Esophagus (tissue), 2 donors: ENCODE measurements at regions not wholly inside any gene's neighbourhood (a gene's known extent, or its start where the extent isn't known, plus 50 kb on each side); places are given as distances from the start of the nearest gene placed in this dataset.

Experiments
- H3K27ac ChIP-seq, 2 donors: one replicate each; pipeline ENCODE4 v1.5.1; 2013; ENCODE audit warnings: low read depth in 2 of 2, mild to moderate bottlenecking in 2 of 2, inconsistent platforms in 1 of 2, low read length in 1 of 2, moderate library complexity in 1 of 2
- H3K27me3 ChIP-seq, 2 donors: one replicate each; pipeline ENCODE4 v1.6.1; 2013; ENCODE audit warnings: low read length in 2 of 2, control low read depth in 1 of 2, mild to moderate bottlenecking in 1 of 2; ENCODE audit not compliant: insufficient read depth in 2 of 2, control insufficient read depth in 1 of 2
- H3K36me3 ChIP-seq, 2 donors: one replicate each; pipeline ENCODE4 v1.6.1; 2013; ENCODE audit warnings: low read length in 1 of 2; ENCODE audit not compliant: control insufficient read depth in 2 of 2, insufficient read depth in 2 of 2
- H3K4me1 ChIP-seq, 2 donors: one replicate each; pipeline ENCODE4 v1.6.1; 2013; ENCODE audit warnings: low read length in 1 of 2; ENCODE audit not compliant: control insufficient read depth in 2 of 2, insufficient read depth in 2 of 2
- H3K4me3 ChIP-seq, 2 donors: one replicate each; pipeline ENCODE4 v1.5.1; 2013; ENCODE audit warnings: low read length in 2 of 2, mild to moderate bottlenecking in 2 of 2, low read depth in 1 of 2, moderate library complexity in 1 of 2
- H3K9me3 ChIP-seq, 2 donors: one replicate each; pipeline ENCODE4 v1.6.1; 2013; ENCODE audit warnings: mild to moderate bottlenecking in 2 of 2, low read depth in 1 of 2, low read length in 1 of 2, moderate library complexity in 1 of 2; ENCODE audit not compliant: control insufficient read depth in 2 of 2, insufficient read depth in 1 of 2
- WGBS, 2 donors: extraction: QIAGEN DNeasy Blood & Tissue Kit; methylation state at CpG; one replicate each; pipeline ENCODE4 v1.1.7; 2013; 5-methylcytosine and 5-hydroxymethylcytosine counted together
- donor health status: healthy with polysubstance abuse.
- donor health status: Bipolar disorder and iron deficiency.

GRCh38 chr22:48389916-48390315, 1437.8 kb downstream of the BRD1 start:
- WGBS, 2 donors, result 84 to 85% methylated on average over 8 of the region's 8 CpGs
- H3K36me3 ChIP-seq, result no peaks in the 10 kb centered on the region
- no peak overlapping the region for H3K27ac ChIP-seq

DNA sequence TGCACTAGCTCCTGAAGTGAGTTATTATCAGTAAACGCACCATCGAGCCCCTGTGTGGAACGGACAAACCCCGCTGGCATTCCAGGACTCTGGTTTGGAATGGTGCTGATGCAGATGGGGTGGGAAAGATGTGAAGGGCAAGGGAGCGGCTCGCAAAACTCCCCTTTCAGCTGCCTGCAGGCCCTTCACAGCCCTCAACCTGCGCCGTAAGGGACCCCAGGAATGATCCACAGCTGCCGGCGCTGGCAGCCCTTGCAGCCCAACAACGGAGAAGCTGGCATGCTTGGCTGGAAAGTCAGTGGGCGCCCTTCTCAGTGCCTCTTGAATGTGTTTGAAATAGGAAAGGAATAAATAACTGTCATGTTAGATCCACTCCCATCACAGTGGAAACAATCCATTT, 1445.5 kb downstream of the BRD1 start:
- Histone ChIP-seq H3K27ac (no peak overlapping the region), H3K9me3 (peaks cover 0 to 2% of the 10 kb centered on the region in 2 donors), H3K36me3 (no peaks in the 10 kb centered on the region), H3K27me3 (peaks cover 0 to 2% of the 10 kb centered on the region in 2 donors), H3K4me1 (no peaks in the 10 kb centered on the region), H3K4me3 (no peak overlapping the region)
- 92 to 96% methylated on average over 12 of the region's 12 CpGs for WGBS, 2 donors

More at GRCh38 chr22:48389916-48390315, 1437.8 kb downstream of the BRD1 start:
- no peaks in the 10 kb centered on the region for H3K9me3 ChIP-seq
- no peaks in the 10 kb centered on the region for H3K27me3 ChIP-seq
- no peaks in the 10 kb centered on the region for H3K4me1 ChIP-seq
- no peak overlapping the region for H3K4me3 ChIP-seq

GRCh38 chr22:48380016-48380665, 1447.5 kb downstream of the BRD1 start:
- Histone ChIP-seq H3K36me3 (no peaks in the 10 kb centered on the region), H3K27ac (no peak overlapping the region), H3K9me3 (peaks cover 0 to 2% of the 10 kb centered on the region in 2 donors), H3K4me1 (no peaks in the 10 kb centered on the region), H3K27me3 (peaks cover 0 to 2% of the 10 kb centered on the region in 2 donors), H3K4me3 (no peak overlapping the region)
- WGBS, 2 donors, result 90 to 91% methylated on average over 13 of the region's 13 CpGs

- peaks cover 0 to 2% of the 10 kb centered on the region in 2 donors for H3K9me3 ChIP-seq
- no peaks in the 10 kb centered on the region for H3K4me1 ChIP-seq
- H3K4me3 ChIP-seq, result no peak overlapping the region
- WGBS, 2 donors, result 85 to 87% methylated on average over 13 of the region's 13 CpGs
- peaks cover 0 to 2% of the 10 kb centered on the region in 2 donors for H3K27me3 ChIP-seq
- no peak overlapping the region for H3K27ac ChIP-seq
- H3K36me3 ChIP-seq, result no peaks in the 10 kb centered on the region
Measured at GRCh38 chr22:48379371-48379770, 1448.3 kb downstream of the BRD1 start.

DNA sequence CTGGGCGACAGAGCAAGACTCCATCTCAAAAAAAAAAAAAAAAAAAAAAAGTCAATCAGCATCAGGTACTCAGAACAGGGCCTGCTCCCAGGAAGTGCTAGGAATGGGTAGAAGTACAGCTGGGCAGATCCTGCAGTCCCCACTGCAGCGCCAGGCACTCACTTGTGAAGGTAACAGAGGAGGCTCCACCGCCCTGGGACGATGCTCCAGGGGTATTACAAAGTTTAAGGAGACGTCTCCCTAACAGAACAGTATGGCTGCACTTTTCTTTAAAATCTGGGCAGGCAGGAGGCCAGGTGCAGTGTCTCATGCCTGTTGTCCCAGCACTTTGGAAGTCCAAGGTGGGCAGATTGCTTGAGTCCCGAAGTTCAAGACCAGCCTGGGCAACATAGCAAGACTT, 1449.0 kb downstream of the BRD1 start:
- Histone ChIP-seq H3K9me3 (peaks cover 0 to 2% of the 10 kb centered on the region in 2 donors), H3K36me3 (no peaks in the 10 kb centered on the region), H3K27ac (no peak overlapping the region), H3K27me3 (peaks cover 0 to 2% of the 10 kb centered on the region in 2 donors), H3K4me1 (no peaks in the 10 kb centered on the region), H3K4me3 (no peak overlapping the region)
- 82 to 86% methylated on average over 5 to 6 of the region's 6 CpGs for WGBS, 2 donors

GRCh38 chr22:48376936-48377712, 1450.5 kb downstream of the BRD1 start:
- WGBS, 2 donors, result 77 to 79% methylated on average over 8 of the region's 8 CpGs
- H3K4me3 ChIP-seq, result no peak overlapping the region
- no peaks in the 10 kb centered on the region for H3K36me3 ChIP-seq
- peaks cover 0 to 2% of the 10 kb centered on the region in 2 donors for H3K27me3 ChIP-seq
- H3K27ac ChIP-seq, result no peak overlapping the region
- peaks cover 0 to under 1% of the 10 kb centered on the region in 2 donors for H3K9me3 ChIP-seq
- no peaks in the 10 kb centered on the region for H3K4me1 ChIP-seq

GRCh38 chr22:48376428-48376827, 1451.2 kb downstream of the BRD1 start:
- Histone ChIP-seq H3K27me3 (peaks cover 0 to 2% of the 10 kb centered on the region in 2 donors), H3K27ac (no peak overlapping the region), H3K9me3 (no peaks in the 10 kb centered on the region), H3K4me1 (peaks cover 0 to under 1% of the 10 kb centered on the region in 2 donors), H3K4me3 (no peak overlapping the region), H3K36me3 (no peaks in the 10 kb centered on the region)
- WGBS, 2 donors, result 35% methylated on average over 8 of the region's 8 CpGs

DNA sequence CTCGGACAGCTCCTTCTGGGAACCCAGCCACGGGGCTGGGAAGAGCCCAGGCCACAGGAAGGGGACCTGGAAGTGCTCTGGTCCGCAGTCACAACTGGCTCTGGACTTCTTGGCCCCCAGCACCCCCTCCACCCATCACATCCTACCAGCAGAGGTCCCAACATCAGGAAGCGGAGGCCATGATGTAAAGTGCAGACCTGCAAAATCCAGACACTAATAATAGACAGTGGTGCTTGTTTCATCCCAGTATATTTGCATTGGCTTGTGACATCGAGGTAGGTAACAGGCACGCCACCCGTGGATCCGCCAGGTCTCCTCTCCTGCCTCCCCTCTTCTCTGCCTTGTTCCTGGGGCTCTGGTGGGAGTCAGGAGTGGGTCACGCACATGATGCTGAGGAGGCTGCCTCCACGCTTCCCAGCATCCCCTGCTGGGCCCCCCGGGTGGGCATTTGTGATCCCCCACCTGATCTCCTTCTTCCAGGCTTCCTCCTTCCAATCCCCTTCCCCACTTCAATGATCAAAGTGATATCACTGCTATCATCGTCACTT, 1454.0 kb downstream of the BRD1 start:
- H3K4me3 ChIP-seq, result no peak overlapping the region
- WGBS, 2 donors, result 73 to 84% methylated on average over 12 of the region's 12 CpGs
- no peaks in the 10 kb centered on the region for H3K9me3 ChIP-seq
- H3K27ac ChIP-seq, result no peak overlapping the region
- H3K36me3 ChIP-seq, result no peaks in the 10 kb centered on the region
- H3K27me3 ChIP-seq, result no peaks in the 10 kb centered on the region
- peaks cover 0 to 2% of the 10 kb centered on the region in 2 donors for H3K4me1 ChIP-seq

DNA sequence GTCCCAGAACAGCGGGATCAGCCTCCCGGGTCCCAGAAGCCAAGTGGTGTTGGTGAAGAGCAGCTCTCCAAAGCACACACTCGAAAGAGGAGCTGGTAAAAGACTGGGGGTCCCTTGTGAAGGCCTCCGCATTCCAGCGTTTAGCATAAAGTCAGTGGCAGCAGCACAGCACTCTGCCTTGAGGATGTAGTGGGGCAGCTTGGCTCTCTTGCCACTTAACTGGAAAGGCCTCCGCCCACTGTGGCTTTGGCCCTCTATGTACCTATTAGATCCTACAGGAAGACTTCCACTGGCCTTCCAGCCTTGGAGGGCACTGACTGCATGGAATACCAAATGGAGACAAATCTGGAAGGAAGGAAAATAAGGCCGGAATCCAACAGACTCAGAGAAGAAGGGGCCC, 1455.3 kb downstream of the BRD1 start:
- Histone ChIP-seq H3K4me3 (no peak overlapping the region), H3K36me3 (no peaks in the 10 kb centered on the region), H3K27me3 (no peaks in the 10 kb centered on the region), H3K9me3 (no peaks in the 10 kb centered on the region), H3K4me1 (peaks cover 0 to 2% of the 10 kb centered on the region in 2 donors), H3K27ac (no peak overlapping the region)
- WGBS, 2 donors, result 83 to 91% methylated on average over 7 of the region's 7 CpGs
